Gastrocnemius medialis (tissue), 4 donors: ENCODE measurements at regions not wholly inside any gene's neighbourhood (a gene's known extent, or its start where the extent isn't known, plus 50 kb on each side); places are given as distances from the start of the nearest gene placed in this dataset.

ENCODE experiments used
- CTCF ChIP-seq, 5 experiments: fragments of 450-650 bp in 3 of 5; fragments of 200-600 bp in 2 of 5; sonication (generic) in 2 of 5; IDR thresholded peaks in 4 of 5; conservative IDR thresholded peaks in 1 of 5; 1 replicate in 4 of 5; 2 replicates in 1 of 5; pipeline ENCODE4 v1.5.1; 2016 to 2019; ENCODE audit warnings: antibody characterized with exemption in 5 of 5, mild to moderate bottlenecking in 3 of 5, moderate library complexity in 3 of 5
- POLR2A ChIP-seq, 2 donors: fragments of 450-650 bp; IDR thresholded peaks; one replicate each; pipeline ENCODE4 v1.6.1; 2017; ENCODE audit warnings: antibody characterized with exemption in 2 of 2, mild to moderate bottlenecking in 2 of 2, moderate library complexity in 2 of 2

- no peak for TF ChIP-seq CTCF (IDR thresholded peaks at IDR 0.05 in 4 of 5, conservative IDR thresholded peaks at IDR 0.05 in 1 of 5)
- TF ChIP-seq POLR2A (IDR thresholded peaks at IDR 0.05), result no peak
Measured at GRCh38 chr9:134228649-134229048, 64.3 kb upstream of the RNU6ATAC start.
